Eye (tissue), 1 donor: ENCODE measurements at regions not wholly inside any gene's neighbourhood (a gene's known extent, or its start where the extent isn't known, plus 50 kb on each side); places are given as distances from the start of the nearest gene placed in this dataset.

Experiments used
- DNase-seq: peaks from one replicate; pipeline ENCODE4 v3.0.0-alpha.2; 2015

GRCh38 chr2:236720974-236721540 is 151.4 kb downstream of the ACKR3 start:
- no peak for DNase-seq

GRCh38 chr2:236724200-236724599 is 154.6 kb downstream of the ACKR3 start:
- no peak for DNase-seq

GRCh38 chr2:236726701-236727450 is 157.3 kb downstream of the ACKR3 start:
- no peak for DNase-seq

GRCh38 chr2:236728916-236729670 is 159.5 kb downstream of the ACKR3 start:
- DNase-seq: no peak

GRCh38 chr2:236730393-236730792 is 160.8 kb downstream of the ACKR3 start:
- no peak for DNase-seq

- no peak for DNase-seq
Observed at GRCh38 chr2:236731767-236732580, 162.3 kb downstream of the ACKR3 start.

GRCh38 chr2:236733156-236733555 is 163.5 kb downstream of the ACKR3 start:
- DNase-seq: no peak

- no peak for DNase-seq
Observed at GRCh38 chr2:236735825-236736238, 166.2 kb downstream of the ACKR3 start.

- no peak for DNase-seq
Observed at GRCh38 chr2:236738030-236738429, 168.4 kb downstream of the ACKR3 start.

- no peak for DNase-seq
Observed at GRCh38 chr2:236738896-236739295, 169.3 kb downstream of the ACKR3 start.

GRCh38 chr2:236739663-236740062 is 170.0 kb downstream of the ACKR3 start:
- no peak for DNase-seq

GRCh38 chr2:236740506-236740905 is 170.9 kb downstream of the ACKR3 start:
- DNase-seq: no peak

GRCh38 chr2:236743039-236743920 is 173.7 kb downstream of the ACKR3 start:
- DNase-seq: no peak

GRCh38 chr2:236743921-236744280 is 174.3 kb downstream of the ACKR3 start:
- DNase-seq: no peak

- DNase-seq: peak; percentile 76
Observed at GRCh38 chr2:236744281-236744705, 174.7 kb downstream of the ACKR3 start.

GRCh38 chr2:236744716-236745115 is 175.1 kb downstream of the ACKR3 start:
- DNase-seq: no peak

GRCh38 chr2:236745420-236746210 is 176.0 kb downstream of the ACKR3 start:
- peak; percentile 60 for DNase-seq

- no peak for DNase-seq
Observed at GRCh38 chr2:236746833-236747232, 177.2 kb downstream of the ACKR3 start.

GRCh38 chr2:236747426-236747825 is 177.8 kb downstream of the ACKR3 start:
- no peak for DNase-seq

- no peak for DNase-seq
Observed at GRCh38 chr2:236747925-236748324, 178.3 kb downstream of the ACKR3 start.

GRCh38 chr2:236748385-236748784 is 178.8 kb downstream of the ACKR3 start:
- no peak for DNase-seq
